Limb (tissue), 2 donors: ENCODE measurements at regions not wholly inside any gene's neighbourhood (a gene's known extent, or its start where the extent isn't known, plus 50 kb on each side); places are given as distances from the start of the nearest gene placed in this dataset.
"Not testable (repeated sequence)": the region's sequence is repeated elsewhere in the genome, so short reads cannot be mapped to it uniquely, and the experiment has no call there.

Experiments
- DNase-seq, 2 donors: peaks; one replicate each; pipeline ENCODE4 v3.0.0-alpha.2; 2016; ENCODE audit errors: extremely low spot score in 2 of 2

DNA sequence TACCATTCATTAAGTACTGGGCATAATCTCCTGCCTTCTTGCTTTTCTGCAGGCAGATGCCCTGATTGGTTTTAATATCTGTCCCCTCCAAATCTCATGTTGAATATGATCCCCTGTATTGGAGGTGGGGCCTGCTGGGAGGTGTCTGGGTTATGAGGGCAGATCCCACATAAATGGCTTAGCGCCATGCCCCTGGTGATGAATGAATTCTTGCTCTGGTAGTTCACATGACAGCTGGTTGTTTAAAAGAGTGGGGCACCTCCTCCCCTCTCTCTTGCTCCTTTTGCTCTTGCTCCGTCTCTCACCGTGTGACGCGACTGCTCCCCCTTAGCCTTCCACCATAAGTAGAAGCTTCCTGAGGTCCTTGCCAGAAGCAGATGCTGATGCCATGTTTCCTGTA is 564.0 kb upstream of the BRINP1 start:
- DNase-seq, result no peak

DNA sequence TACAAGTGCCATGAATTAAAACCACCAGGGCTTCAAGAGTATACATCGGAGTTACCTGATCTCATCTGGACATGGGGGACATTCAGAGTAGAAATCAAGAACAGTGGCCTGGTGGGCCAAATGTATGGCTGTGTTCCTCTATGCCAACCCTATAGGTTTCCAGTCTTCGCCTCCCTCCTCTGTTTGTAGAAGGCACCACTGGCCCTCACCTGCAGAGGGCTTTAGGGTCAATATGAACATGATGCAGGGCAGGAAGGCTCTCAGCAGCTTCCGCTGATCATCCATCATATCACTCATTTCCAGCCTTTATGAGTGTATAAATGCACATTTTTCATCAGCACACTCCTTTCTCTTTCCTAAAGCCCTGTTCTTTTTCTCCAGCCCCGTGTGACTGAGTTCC is 555.5 kb upstream of the BRINP1 start:
- DNase-seq, result no peak

DNA sequence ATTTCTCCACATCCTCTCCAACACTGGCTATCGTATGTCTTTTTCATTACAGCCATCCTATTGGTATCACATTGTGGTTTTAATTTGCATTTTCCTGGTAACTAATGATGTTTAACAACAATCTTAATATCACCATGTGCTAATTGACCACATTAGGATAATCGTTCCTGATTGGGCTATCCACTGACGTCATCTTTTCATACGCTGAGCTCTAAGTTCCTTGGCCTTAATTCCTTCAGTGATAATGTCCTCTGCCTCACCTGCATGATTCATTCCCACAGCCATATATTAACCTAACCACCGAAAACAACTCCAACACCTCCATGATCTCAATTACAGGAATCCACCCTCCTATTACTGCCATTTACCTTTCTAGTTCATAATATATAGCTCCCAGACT is 547.9 kb upstream of the BRINP1 start:
- DNase-seq, result no peak

DNA sequence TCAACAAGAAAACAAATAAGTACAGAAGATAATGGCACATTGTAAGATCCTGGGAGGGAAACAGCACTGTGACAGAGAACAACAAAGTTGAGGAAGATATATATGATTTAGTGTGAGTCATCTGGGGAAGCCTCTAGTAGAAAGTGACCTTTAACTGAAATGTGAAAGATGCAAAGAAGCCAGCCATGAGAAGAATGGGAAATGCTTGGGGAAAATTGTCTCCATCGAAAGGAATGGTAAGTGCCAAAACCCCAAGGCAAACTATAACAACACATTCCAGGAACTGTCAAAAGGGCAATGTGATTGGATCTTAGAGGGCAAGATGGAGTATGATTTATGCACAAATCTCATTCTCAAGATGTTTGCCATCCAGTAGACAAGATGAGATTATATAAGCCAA is 537.8 kb upstream of the BRINP1 start:
- no peak for DNase-seq

DNA sequence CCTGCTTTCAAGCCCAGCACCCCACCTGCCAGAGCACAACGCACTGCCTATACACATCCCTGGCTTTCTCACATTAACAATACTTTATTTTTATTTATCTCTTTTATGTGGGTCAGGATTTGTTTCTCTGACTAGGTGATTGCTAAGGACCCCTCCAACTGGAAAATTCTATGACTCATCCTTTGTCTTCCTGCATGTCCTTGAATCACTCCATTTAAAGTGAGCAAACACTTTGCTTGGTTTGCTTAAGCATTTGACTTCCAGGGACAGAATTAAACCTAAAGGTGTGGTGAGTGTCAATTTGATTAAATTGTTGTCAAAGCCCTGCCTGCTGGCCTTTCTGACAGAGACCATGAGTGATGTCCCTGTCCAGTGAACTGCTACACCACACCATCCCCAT is 536.5 kb upstream of the BRINP1 start:
- no peak for DNase-seq

DNA sequence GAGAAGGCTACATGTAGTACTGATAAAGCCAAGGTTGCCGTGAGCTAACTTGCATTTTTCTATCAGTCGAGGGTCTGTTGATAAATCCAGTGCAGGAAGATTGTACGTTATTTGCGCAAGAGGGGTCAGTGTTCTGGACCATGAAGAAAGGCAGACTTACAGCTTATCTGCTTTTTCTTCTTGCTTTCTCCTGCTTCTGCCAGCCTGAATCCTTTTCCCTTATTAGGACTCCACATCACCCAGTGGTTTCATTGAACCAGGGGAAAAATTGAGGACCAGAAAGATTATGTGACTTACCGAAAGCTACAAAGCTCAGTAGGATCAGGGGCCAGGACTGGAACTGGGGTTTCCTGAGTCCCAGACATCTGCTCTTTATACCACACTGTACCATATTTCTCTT is 534.6 kb upstream of the BRINP1 start:
- no peak for DNase-seq

DNA sequence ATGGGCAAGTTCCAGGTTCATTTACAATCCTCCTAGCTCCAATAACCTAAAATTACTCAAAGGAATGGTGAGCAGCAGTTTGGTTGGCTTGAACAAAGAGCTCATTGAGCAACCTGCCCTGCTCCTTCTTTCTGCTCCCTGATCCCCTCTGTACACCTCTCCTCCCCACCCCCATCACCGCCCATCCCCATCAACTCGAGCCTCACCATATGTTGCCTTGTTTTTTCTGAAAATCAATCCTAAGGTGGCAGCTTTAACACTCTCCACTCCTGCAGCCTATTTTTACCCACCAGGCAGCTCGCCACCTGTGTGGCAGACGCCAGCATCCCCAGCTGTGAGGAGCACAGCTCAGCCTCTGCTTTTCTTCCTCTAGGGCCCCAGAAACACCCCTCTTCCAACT is 533.4 kb upstream of the BRINP1 start:
- no peak for DNase-seq

DNA sequence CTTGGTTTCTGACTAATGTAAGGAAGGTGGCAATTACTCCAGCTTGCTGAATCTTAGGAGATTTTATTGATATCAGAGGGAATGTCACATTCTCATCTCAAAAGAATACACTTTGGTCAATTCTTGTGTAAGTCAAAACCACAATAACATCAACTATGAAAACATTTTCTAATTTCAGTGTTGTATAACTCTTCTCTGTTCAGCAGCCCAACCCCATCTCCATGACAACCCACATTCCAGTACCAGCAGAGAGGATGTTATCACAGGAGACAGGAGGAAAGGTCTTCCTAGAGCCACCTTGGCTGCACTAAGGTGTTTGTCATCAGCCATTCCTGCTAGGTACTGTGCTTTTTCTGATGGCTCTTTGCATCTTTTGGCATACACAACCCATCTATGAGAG is 529.1 kb upstream of the BRINP1 start:
- DNase-seq, result no peak

DNA sequence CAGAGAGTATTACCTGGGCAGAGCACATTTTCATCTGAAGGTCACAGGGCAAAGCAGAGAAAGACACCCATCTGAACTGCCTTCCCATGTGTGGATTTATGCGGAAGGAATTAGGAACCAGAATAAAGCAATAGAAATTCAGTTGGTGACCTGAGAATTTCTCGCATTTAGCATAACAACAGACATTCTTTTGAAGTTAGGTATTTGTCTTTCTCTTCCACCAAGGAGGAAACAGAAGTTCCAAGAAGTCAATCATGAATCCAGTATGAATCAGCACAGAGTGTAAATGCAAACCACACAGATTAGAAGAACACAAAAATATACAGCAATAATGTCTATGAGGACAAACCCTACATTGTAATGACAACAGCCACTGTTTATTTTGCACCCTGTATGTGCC is 515.2 kb upstream of the BRINP1 start:
- DNase-seq, result no peak

DNA sequence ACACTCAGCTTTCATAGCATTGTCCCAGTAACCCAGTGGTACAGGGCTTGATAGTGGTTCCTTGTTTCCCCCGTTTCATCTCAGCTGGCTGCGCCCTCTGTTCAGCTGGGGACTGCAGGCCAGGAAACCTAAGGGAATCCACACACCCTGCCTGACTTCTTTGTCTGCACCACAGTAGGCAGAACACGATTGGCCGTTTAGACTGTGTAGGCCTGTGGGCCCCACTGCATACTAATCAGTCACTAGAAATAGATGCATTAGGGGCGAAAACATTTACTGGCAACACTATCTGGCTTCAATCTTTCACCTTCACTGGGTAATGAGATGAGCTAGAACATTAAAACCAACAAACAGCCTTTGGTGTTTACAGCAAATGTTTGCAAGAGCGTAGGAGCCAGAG is 512.7 kb upstream of the BRINP1 start:
- no peak for DNase-seq

DNA sequence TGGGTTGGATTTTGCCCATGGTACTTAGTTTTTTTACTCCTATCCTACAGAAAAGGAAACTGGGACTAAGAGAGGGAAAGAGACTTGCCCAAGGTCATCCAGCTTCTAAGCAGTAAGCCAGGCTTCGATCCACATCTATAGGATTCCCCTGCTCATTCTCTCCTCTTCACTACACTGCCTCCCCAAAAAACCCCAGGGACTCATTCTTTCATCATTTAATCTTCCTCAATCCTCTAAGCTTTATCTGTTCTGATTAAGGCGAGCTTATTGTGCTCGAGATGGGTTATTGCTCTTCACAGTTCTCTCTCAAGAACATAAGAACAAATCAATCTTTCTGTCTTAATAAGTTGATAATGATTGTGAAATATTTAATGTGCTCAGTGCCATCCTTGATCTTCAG is 511.1 kb upstream of the BRINP1 start:
- DNase-seq, result no peak

DNA sequence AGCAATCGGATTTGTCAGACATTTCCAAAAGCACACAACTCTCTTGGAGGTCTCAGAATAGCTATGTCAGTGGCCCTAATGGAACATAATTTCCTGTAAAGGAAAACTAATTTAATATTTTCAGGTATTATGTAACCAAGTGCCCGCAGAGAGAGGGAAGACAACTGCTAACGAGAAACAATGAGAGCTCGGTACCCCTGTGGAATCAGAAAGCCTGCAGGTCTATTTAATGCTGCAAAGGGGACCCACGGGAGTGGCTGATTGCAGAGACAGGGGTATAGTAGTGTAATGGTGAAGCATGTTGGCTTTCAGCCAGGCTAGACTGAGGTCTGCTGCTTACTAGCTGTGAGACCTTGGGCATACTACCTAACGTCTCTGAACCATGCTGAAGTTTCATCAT is 508.1 kb upstream of the BRINP1 start:
- DNase-seq, result no peak

DNA sequence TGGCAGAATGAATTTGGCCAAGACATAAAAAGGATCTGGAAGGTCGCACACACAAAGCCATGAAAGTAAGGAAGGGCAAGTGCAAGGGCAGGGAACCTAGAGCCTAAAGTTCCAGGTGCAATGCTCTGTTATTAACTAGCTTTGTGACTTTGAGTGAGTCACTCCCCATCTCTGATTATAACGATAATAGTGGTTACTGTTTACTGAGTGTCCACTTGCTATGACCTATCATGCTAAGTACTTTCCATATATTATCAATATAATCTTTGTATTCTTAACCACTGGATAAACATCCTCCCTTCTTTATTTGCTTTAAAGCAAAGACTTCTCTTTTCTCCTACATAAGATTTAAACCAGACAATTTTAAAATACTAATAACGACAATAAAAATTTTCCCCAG is 504.6 kb upstream of the BRINP1 start:
- no peak for DNase-seq

DNA sequence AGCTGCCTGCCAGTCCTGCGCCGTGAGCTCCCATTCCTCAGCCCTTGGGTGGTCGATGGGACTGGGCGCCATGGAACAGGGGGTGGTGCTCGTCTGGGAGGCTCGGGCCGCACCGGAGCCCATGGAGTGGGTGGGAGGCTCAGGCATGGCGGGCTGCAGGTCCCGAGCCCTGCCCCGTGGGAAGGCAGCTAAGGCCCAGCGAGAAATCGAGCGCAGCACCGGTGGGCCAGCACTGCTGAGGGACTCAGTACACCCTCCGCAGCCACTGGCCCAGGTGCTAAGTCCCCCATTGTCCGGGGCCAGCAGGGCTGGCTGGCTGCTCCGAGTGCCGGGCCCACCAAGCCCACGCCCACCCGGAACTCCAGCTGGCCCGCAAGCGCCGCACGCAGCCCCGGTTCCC is 501.0 kb upstream of the BRINP1 start:
- DNase-seq, result not testable (repeated sequence)

DNA sequence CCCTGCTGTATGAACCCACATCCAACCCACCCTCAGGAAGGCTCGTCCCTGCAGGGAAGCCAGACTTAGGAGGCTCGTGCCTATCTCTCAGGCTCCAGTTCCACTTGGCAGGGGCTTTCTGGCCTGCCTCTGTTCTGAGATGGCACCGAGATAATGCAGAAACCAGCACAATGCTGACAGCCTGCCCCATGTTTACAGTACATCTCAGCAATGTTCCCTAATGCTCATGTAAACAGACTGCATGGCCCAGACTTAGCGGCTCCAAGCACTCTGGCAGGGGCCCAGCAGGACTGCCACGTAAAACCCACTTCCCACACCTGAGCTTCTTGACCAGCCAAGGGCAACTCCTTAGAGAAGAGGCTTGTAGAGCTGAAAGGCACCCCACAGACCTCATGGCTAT is 499.5 kb upstream of the BRINP1 start:
- no peak for DNase-seq

DNA sequence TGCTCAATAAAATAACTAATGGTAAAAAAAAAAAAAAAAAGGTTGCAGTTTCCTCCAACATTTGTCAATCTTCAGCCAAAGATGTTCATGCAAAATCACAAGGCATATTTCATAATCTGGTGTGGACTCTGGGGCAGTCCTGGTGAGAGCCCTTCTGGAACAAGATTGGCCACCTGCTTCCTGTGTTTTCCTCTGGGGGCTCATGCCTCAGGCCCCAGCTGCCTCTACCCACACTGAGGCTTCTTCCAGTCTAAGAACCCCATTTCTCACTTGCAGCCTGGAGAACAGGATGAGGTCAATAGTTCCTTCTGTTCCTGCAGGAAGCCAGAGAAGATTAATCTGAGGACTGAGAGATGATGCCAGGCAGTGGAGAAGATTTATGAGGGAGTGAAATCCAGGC is 492.6 kb upstream of the BRINP1 start:
- DNase-seq, result no peak

DNA sequence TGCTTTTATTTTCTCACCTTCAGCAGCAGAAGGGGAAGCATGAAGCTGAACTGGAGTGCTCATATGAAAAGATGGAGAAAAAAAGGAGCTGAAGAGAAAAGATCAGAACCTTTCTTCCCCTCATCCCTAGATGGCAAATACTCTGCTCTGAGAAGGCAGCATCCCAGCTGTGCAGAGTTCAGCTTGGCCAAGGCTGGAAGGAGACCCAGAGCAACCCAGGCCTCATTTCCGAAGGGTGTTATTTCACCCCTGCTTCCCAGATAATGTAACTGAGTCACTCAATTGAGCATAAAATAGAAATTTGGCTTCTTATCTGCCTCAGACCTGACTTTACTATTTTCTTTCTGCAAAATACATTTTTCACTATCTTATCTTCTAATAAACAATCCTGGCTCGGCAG is 489.9 kb upstream of the BRINP1 start:
- no peak for DNase-seq

DNA sequence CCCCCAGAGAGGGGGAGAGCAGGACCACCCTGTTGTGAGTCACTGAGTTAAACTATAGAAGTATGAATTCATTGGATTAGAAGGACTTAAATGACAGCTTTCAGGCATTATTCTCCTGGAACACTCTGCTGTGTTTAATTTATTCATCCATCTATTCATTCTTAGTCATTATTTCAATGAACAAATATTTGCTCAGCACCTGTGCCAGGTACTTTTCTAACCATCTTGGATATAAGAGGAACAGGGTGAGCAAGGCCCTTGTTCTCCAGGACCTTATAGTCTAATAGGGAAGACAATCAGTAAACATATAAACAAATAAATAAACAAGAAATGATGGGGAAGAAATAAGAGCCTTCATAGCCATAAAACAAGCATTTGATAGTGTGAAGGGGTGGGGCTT is 483.9 kb upstream of the BRINP1 start:
- DNase-seq, result no peak

DNA sequence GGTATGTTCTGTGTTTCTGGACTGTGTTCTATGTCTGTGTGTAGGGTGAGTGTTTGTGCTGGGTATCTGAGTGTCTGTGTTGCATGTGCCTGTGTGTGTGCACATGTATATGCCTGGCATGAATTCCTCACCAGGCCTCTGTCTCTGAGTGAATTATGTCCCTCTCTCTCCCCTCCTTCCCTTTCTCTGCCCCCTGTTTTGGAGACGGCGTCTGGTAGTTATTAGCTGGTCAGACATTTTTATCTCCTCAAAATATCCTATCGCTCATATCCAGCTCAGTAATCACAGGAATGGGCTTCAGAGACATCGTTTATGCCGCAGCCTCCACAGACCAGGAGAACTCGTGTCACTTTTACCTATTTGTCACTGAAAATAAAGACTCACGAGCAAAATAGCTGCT is 483.2 kb upstream of the BRINP1 start:
- DNase-seq, result no peak

DNA sequence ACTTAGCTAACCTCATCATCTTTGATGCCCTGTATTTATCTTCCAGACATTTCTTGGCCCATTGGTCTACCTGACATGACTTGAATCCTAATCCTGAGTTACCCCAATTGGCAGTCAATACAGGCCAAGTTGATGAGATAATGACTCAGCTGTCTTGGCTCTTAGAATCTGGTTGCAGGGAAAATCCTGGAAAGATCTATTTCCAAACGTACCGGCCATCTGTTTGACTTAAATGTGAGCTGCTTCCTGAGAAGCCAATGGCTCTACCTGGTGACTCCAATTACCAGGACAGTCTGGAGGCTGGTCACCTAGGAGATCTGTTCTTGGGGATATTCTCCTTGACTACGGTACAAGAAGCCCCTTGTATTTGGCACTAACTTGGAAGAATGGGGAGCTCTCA is 475.2 kb upstream of the BRINP1 start:
- DNase-seq, result no peak

DNA sequence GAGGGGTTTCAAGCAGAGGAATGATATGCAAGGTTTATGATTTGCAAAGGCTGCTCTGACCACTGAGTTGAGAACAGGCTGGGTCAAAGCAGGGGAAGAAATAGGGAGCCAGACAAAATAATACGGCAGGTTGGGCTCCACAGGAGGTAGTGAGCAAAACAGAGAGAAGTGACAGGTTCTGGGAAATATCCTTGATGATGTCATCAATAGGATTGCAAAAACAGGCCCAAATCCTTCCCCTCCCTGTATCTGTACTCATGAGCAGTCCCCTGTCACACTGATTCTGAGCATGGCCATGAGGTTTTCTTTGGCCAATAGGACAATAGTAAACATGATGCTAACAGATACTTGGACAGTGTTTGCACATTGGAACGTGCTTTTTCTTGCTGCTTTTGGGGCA is 471.8 kb upstream of the BRINP1 start:
- no peak for DNase-seq

DNA sequence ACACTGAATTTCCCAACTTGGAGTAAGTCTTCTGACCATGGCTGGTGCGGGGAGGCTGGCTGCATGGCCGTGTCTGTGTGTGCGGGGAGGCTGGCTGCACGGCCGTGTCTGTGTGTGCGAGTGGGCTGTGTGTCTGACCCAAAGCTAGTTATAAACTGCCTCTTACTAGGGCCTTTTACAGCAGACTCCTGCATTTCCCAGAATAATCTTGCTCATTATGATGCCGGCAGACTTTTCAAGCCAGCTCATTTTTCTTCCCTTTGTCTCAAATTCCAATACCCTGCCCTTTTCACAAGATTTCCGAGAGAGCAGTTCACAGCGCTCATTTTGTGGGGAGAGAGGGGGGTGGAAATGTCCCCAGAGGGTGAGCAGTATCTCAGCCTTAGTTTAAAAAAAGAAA is 470.7 kb upstream of the BRINP1 start:
- peak in 1 of 2 donors; percentile 42 for DNase-seq

DNA sequence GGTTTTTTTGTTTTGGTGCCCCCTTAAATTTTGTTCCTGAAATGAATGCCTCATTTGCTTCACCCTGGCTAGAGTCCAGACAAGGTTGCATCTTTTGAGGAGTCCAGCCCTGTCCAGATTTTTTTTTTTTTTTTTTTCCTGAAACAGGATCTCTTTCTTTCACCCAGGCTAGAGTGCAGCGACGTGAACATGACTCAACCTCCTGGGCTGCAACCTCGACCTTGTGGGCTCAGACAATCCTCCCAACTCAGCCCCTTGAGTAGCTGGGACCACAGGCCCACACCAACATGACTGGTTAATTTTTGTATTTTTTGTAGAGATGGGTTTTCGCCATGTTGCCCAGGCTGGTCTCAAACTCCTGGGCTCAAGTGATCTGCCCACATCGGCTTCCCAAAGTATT is 469.0 kb upstream of the BRINP1 start:
- no peak for DNase-seq

DNA sequence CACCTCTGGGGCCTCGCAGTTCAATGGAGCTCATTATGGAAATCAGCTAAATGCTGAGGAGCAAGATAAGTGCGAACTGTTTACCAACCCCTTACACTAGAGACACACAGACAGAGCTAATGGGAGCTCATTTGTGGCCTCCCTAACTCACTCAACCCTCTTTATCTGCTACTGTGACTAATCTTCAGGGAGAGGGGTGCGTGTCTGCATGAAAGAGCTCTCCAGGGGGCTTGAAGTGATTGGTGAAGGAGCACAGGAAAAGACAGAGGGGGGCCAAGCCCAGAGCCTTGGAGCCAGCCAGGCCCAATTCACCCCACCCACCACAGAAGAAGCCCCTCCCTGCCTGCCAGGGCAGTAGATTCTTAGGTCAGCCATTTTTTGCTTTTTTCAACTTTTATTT is 466.8 kb upstream of the BRINP1 start:
- DNase-seq, result no peak

DNA sequence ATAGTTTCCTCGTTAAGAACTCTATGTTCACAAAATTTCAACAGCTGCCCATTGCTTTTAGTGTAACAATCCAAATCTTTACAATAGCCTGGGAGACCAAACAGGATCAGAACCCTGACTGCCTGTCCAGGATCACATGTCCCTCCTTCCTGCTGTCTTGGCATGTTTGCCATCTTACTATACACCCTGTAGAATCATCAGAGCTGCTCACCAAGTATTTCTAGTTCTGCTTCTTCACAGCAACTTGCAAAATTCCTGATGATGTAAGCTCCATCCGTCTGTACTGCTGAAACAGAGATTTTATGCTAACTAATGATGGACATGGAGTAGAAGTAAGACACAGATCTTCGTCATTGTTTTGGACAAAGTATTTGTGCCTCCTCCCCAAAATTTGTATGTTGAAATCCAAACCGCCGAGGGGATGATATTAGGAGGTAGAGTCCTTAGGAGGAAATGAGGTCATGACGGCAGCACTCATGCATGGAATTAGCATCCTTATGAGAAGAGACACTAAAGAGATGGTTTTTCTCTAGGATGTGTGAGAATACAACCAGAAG is 464.9 kb upstream of the BRINP1 start:
- DNase-seq, result no peak
